ENCODE measurements at regions not wholly inside any gene's neighbourhood (a gene's known extent, or its start where the extent isn't known, plus 50 kb on each side); places are given as distances from the start of the nearest gene placed in this dataset.

DNA sequence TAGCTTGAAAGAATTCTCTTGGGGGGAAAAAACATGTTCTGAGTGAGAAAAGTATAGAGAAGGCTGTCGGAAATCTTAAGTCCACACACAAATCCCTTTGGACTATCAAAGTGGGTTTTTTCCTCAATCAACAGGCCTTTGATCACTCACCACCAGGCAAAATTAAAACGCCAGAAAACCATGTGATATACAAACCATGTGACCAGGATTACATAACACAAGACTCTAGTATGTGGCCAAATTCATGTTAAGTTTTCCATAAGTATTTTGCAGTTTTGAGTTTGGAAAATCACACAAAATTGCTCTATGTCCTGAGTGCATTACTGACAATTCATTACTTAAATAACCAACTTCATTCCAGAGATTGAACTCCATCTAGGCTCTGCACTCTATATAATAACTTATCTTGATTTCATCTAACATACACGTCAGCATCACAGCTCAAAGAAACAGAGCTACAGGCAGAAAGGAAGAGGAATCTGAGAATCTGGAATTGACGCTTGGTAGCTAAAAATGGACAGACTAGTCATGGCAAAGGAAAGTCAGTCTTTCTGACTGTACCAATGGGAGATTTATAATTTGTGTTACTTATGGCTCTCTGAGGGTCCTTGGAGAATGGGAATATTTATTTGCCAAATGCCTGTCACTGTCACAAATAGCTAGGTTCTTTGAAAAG is 383.5 kb downstream of the SFMBT2 start:
- H3K4me3 Mint-ChIP-seq (ENCODE audit: unreplicated experiment), result no peak overlapping the region
- no peaks in the 10 kb centered on the region for H3K9me3 Mint-ChIP-seq (ENCODE audit: unreplicated experiment)
- H3K27ac Mint-ChIP-seq (ENCODE audit: unreplicated experiment), result no peak overlapping the region
- no peaks in the 10 kb centered on the region for H3K27me3 Mint-ChIP-seq (ENCODE audit: unreplicated experiment)
- H3K36me3 Mint-ChIP-seq (ENCODE audit: unreplicated experiment), result peaks cover 9% of the 10 kb centered on the region
- H3K4me1 Mint-ChIP-seq (ENCODE audit: low read depth, unreplicated experiment), result no peaks in the 10 kb centered on the region
- TF ChIP-seq, protein P1, sequence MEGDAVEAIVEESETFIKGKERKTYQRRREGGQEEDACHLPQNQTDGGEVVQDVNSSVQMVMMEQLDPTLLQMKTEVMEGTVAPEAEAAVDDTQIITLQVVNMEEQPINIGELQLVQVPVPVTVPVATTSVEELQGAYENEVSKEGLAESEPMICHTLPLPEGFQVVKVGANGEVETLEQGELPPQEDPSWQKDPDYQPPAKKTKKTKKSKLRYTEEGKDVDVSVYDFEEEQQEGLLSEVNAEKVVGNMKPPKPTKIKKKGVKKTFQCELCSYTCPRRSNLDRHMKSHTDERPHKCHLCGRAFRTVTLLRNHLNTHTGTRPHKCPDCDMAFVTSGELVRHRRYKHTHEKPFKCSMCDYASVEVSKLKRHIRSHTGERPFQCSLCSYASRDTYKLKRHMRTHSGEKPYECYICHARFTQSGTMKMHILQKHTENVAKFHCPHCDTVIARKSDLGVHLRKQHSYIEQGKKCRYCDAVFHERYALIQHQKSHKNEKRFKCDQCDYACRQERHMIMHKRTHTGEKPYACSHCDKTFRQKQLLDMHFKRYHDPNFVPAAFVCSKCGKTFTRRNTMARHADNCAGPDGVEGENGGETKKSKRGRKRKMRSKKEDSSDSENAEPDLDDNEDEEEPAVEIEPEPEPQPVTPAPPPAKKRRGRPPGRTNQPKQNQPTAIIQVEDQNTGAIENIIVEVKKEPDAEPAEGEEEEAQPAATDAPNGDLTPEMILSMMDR (IDR thresholded peaks at IDR 0.05; ENCODE audit: partially characterized antibody, unreplicated experiment), result no peak
- no peak for DNase-seq

DNA sequence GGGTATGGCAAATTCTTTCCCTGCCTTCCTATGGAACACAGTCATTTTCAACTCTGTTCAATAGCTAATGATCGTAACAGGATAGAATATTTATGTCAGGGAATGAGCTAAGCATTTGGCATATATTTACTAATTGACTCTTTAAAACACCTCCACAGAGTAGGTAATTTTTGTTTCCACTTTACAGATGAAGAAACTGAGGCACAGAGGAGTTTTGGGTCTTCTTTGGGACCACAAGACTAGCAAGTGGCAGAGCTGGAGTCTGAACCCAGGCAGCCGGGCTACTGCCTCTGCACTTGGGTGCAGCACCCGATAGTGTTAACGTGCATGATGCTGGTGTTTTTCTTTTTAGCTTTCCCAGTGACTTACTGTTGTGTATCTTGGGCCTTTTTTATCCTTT is 384.0 kb downstream of the SFMBT2 start:
- TF ChIP-seq, protein P1 (IDR thresholded peaks at IDR 0.05; ENCODE audit: partially characterized antibody, unreplicated experiment), result no peak
- Mint-ChIP-seq H3K36me3 (ENCODE audit: unreplicated experiment) (peaks cover 9% of the 10 kb centered on the region), H3K4me3 (ENCODE audit: unreplicated experiment) (no peak overlapping the region), H3K27ac (ENCODE audit: unreplicated experiment) (no peak overlapping the region), H3K4me1 (ENCODE audit: low read depth, unreplicated experiment) (no peaks in the 10 kb centered on the region), H3K9me3 (ENCODE audit: unreplicated experiment) (no peaks in the 10 kb centered on the region), H3K27me3 (ENCODE audit: unreplicated experiment) (no peaks in the 10 kb centered on the region)
- no peak for DNase-seq

GRCh38 chr10:7025296-7025695 is 385.5 kb downstream of the SFMBT2 start:
- Mint-ChIP-seq H3K4me1 (ENCODE audit: low read depth, unreplicated experiment) (no peaks in the 10 kb centered on the region), H3K4me3 (ENCODE audit: unreplicated experiment) (no peak overlapping the region), H3K27ac (ENCODE audit: unreplicated experiment) (no peak overlapping the region), H3K9me3 (ENCODE audit: unreplicated experiment) (no peaks in the 10 kb centered on the region), H3K36me3 (ENCODE audit: unreplicated experiment) (peaks cover 9% of the 10 kb centered on the region), H3K27me3 (ENCODE audit: unreplicated experiment) (no peaks in the 10 kb centered on the region)
- TF ChIP-seq, protein P1 (IDR thresholded peaks at IDR 0.05; ENCODE audit: partially characterized antibody, unreplicated experiment), result no peak
- DNase-seq, result no peak

DNA sequence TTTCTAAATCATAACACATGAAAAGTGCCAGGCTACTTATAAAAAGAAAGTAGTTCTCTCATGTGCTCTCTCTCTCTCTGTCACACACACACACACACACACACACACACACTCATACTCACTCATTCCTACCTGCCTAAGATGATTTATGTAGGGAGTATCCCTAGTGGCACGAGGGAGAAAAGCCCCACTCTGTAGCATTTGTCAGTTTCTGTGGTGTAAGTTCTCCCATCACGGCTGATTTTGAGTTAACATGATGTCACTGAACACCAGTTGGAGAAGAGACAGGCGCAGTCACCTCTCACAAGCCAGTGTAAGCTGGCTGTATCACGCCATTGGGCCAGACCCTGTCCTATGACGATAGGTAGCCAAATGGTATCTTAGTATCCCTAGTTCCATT is 395.4 kb downstream of the SFMBT2 start:
- Mint-ChIP-seq H3K9me3 (ENCODE audit: unreplicated experiment) (peaks cover 3% of the 10 kb centered on the region), H3K4me3 (ENCODE audit: unreplicated experiment) (no peak overlapping the region), H3K27me3 (ENCODE audit: unreplicated experiment) (no peaks in the 10 kb centered on the region), H3K36me3 (ENCODE audit: unreplicated experiment) (peaks cover 9% of the 10 kb centered on the region), H3K27ac (ENCODE audit: unreplicated experiment) (no peak overlapping the region), H3K4me1 (ENCODE audit: low read depth, unreplicated experiment) (no peaks in the 10 kb centered on the region)
- no peak for DNase-seq
- TF ChIP-seq, protein P1 (IDR thresholded peaks at IDR 0.05; ENCODE audit: partially characterized antibody, unreplicated experiment), result no peak

- TF ChIP-seq, protein P1 (IDR thresholded peaks at IDR 0.05; ENCODE audit: partially characterized antibody, unreplicated experiment), result no peak
- H3K27me3 Mint-ChIP-seq (ENCODE audit: unreplicated experiment), result no peaks in the 10 kb centered on the region
- peaks cover 11% of the 10 kb centered on the region for H3K36me3 Mint-ChIP-seq (ENCODE audit: unreplicated experiment)
- H3K9me3 Mint-ChIP-seq (ENCODE audit: unreplicated experiment), result no peaks in the 10 kb centered on the region
- DNase-seq, result no peak
- no peaks in the 10 kb centered on the region for H3K4me1 Mint-ChIP-seq (ENCODE audit: low read depth, unreplicated experiment)
- no peak overlapping the region for H3K4me3 Mint-ChIP-seq (ENCODE audit: unreplicated experiment)
- H3K27ac Mint-ChIP-seq (ENCODE audit: unreplicated experiment), result no peak overlapping the region
Measured at GRCh38 chr10:7014721-7015120, 396.1 kb downstream of the SFMBT2 start.

Measured in glutamatergic neuron (in vitro differentiated cells).